ENCODE measurements at regions not wholly inside any gene's neighbourhood (a gene's known extent, or its start where the extent isn't known, plus 50 kb on each side); places are given as distances from the start of the nearest gene placed in this dataset.
"Not testable (repeated sequence)": the region's sequence is repeated elsewhere in the genome, so short reads cannot be mapped to it uniquely, and the experiment has no call there.

- no peak overlapping the region for H3K27ac Mint-ChIP-seq
- H3K27me3 Mint-ChIP-seq (ENCODE audit: low read depth), result peaks cover 81% of the 10 kb centered on the region
- H3K9me3 Mint-ChIP-seq, result peaks cover 3% of the 10 kb centered on the region in 2 donors
- DNase-seq, result no peak
- peaks cover 6% of the 10 kb centered on the region for H3K4me1 Mint-ChIP-seq (ENCODE audit: low read depth)
- H3K4me3 Mint-ChIP-seq, result no peak overlapping the region
- ATAC-seq (replicated peaks in 1 of 2), result no peak
- H3K36me3 Mint-ChIP-seq (ENCODE audit: insufficient read depth in 2 of 2), result peaks cover 3 to 9% of the 10 kb centered on the region in 2 donors
Observed at GRCh38 chr15:34493001-34493400, 55.4 kb upstream of the GOLGA8A start.

- not testable (repeated sequence) for H3K9me3 Mint-ChIP-seq; ATAC-seq (replicated peaks in 1 of 2); H3K27ac Mint-ChIP-seq; H3K36me3 Mint-ChIP-seq (ENCODE audit: insufficient read depth in 2 of 2); H3K4me3 Mint-ChIP-seq; DNase-seq; H3K4me1 Mint-ChIP-seq (ENCODE audit: low read depth)
- peaks cover 84% of the 10 kb centered on the region for H3K27me3 Mint-ChIP-seq (ENCODE audit: low read depth)
Observed at GRCh38 chr15:34491488-34491887, 53.9 kb upstream of the GOLGA8A start.

- Mint-ChIP-seq H3K9me3 (peaks cover 3% of the 10 kb centered on the region in 2 donors), H3K27ac (no peak overlapping the region), H3K27me3 (ENCODE audit: low read depth) (peaks cover 85% of the 10 kb centered on the region), H3K4me3 (peak overlapping the region; percentile 46 to 47), H3K36me3 (ENCODE audit: insufficient read depth in 2 of 2) (peaks cover 3 to 9% of the 10 kb centered on the region in 2 donors), H3K4me1 (ENCODE audit: low read depth) (peaks cover 6% of the 10 kb centered on the region)
- DNase-seq (no peak), ATAC-seq (replicated peaks in 1 of 2) (no peak)
Observed at GRCh38 chr15:34490417-34491193, 53.0 kb upstream of the GOLGA8A start.

GRCh38 chr15:34488973-34489959 is 51.7 kb upstream of the GOLGA8A start:
- not testable (repeated sequence) for H3K4me3 Mint-ChIP-seq; H3K27ac Mint-ChIP-seq; H3K9me3 Mint-ChIP-seq; H3K36me3 Mint-ChIP-seq (ENCODE audit: insufficient read depth in 2 of 2); DNase-seq; ATAC-seq (replicated peaks in 1 of 2); H3K4me1 Mint-ChIP-seq (ENCODE audit: low read depth)
- H3K27me3 Mint-ChIP-seq (ENCODE audit: low read depth), result peaks cover 90% of the 10 kb centered on the region
